Fibroblast of lung (primary cell): ENCODE measurements at regions not wholly inside any gene's neighbourhood (a gene's known extent, or its start where the extent isn't known, plus 50 kb on each side); places are given as distances from the start of the nearest gene placed in this dataset.
A peak's percentile ranks its signal among the peaks of the same experiment; 100 is the strongest.

Source experiments
- DNase-seq, 2 donors: peaks; one replicate each; pipeline versions ENCODE4 v3.0.0 to v3.0.0-alpha.2; 2010; ENCODE audit warnings: low read depth in 2 of 2
- H2AFZ ChIP-seq: 2 replicates; pipeline ENCODE4 v1.5.1; 2012; ENCODE audit warnings: low read length, control low read depth, inconsistent platforms
- H3K27ac ChIP-seq: 2 replicates; pipeline ENCODE4 v1.5.1; 2011; ENCODE audit warnings: low read length, control low read depth; ENCODE audit not compliant: insufficient read depth
- H3K27me3 ChIP-seq: 2 replicates; pipeline ENCODE4 v1.5.1; 2011; ENCODE audit warnings: mild to moderate bottlenecking, low read length; ENCODE audit not compliant: control insufficient read depth, insufficient read depth
- H3K36me3 ChIP-seq: 2 replicates; pipeline ENCODE4 v1.5.1; 2011; ENCODE audit warnings: low read length; ENCODE audit not compliant: control insufficient read depth, insufficient read depth
- H3K4me1 ChIP-seq: 2 replicates; pipeline ENCODE4 v1.5.1; 2011; ENCODE audit warnings: low read length; ENCODE audit not compliant: control insufficient read depth, insufficient read depth; ENCODE audit errors: extremely low read depth
- H3K4me2 ChIP-seq: 2 replicates; pipeline ENCODE4 v1.5.1; 2011; ENCODE audit warnings: low read length, control low read depth; ENCODE audit not compliant: insufficient read depth; ENCODE audit errors: extremely low read depth
- H3K4me3 ChIP-seq, 4 experiments: fragments of 200-600 bp in 1 of 4; sonication (generic) in 1 of 4; replicated peaks in 1 of 4; 2 replicates each; pipeline ENCODE4 v1.5.1; 2011 to 2016; ENCODE audit warnings: low read length in 4 of 4, low read depth in 3 of 4, mild to moderate bottlenecking in 3 of 4, control low read depth in 2 of 4, inconsistent platforms in 1 of 4, mixed read lengths in 1 of 4; ENCODE audit not compliant: insufficient read depth in 1 of 4; ENCODE audit errors: control extremely low read depth in 1 of 4
- H3K79me2 ChIP-seq: 2 replicates; pipeline ENCODE4 v1.5.1; 2012; ENCODE audit warnings: mild to moderate bottlenecking, low read length, inconsistent platforms; ENCODE audit not compliant: control insufficient read depth, insufficient read depth
- H3K9ac ChIP-seq: 2 replicates; pipeline ENCODE4 v1.5.1; 2011; ENCODE audit warnings: mild to moderate bottlenecking, low read length, control low read depth; ENCODE audit not compliant: insufficient read depth
- H3K9me3 ChIP-seq: 2 replicates; pipeline ENCODE4 v1.5.1; 2012; ENCODE audit warnings: low read depth, low read length; ENCODE audit not compliant: control insufficient read depth, insufficient read depth
- H4K20me1 ChIP-seq: 2 replicates; pipeline ENCODE4 v1.5.1; 2011; ENCODE audit warnings: low read length; ENCODE audit not compliant: control insufficient read depth, insufficient read depth; ENCODE audit errors: extremely low read depth
- EZH2 ChIP-seq: IDR thresholded peaks from 2 replicates; pipeline ENCODE4 v1.5.1; 2012; ENCODE audit warnings: low read length, control low read depth, mild to moderate bottlenecking; ENCODE audit errors: missing control alignments
- TF ChIP-seq, protein P1 (sequence below), 2 donors: IDR thresholded peaks in 1 of 2; conservative IDR thresholded peaks in 1 of 2; 1 replicate in 1 of 2; 2 replicates in 1 of 2; pipeline ENCODE4 v1.5.1; 2011 to 2012; ENCODE audit warnings: low read length in 2 of 2, control low read depth in 1 of 2, inconsistent platforms in 1 of 2, low read depth in 1 of 2, mild to moderate bottlenecking in 1 of 2

DNA sequence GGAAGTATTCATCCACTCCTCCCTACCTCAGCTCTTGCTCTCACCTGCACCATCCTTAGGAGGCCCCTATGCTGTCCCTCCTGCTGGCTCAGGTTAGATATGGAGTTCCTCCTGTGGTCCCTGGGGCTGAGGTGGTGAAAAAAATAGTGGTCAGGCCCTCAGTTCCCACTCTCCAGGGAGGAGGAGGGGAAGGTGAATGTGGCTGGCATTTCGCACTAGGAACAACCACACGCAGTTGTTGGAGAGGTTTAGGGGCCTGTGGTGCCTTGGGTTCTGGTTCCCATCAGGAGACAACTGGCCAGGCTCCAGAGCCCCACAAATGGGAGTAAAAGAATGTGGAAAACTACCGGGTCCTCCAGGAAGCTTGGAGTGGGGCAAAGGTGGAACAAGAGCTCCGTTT lies 81.7 kb upstream of the HSPA9 start:
- no peak overlapping the region for H2AFZ ChIP-seq
- no peaks in the 10 kb centered on the region for H4K20me1 ChIP-seq
- H3K4me3 ChIP-seq, result no peak overlapping the region
- no peak overlapping the region for H3K4me2 ChIP-seq
- H3K27ac ChIP-seq, result no peak overlapping the region
- H3K9ac ChIP-seq, result no peak overlapping the region
- TF ChIP-seq, protein P1, sequence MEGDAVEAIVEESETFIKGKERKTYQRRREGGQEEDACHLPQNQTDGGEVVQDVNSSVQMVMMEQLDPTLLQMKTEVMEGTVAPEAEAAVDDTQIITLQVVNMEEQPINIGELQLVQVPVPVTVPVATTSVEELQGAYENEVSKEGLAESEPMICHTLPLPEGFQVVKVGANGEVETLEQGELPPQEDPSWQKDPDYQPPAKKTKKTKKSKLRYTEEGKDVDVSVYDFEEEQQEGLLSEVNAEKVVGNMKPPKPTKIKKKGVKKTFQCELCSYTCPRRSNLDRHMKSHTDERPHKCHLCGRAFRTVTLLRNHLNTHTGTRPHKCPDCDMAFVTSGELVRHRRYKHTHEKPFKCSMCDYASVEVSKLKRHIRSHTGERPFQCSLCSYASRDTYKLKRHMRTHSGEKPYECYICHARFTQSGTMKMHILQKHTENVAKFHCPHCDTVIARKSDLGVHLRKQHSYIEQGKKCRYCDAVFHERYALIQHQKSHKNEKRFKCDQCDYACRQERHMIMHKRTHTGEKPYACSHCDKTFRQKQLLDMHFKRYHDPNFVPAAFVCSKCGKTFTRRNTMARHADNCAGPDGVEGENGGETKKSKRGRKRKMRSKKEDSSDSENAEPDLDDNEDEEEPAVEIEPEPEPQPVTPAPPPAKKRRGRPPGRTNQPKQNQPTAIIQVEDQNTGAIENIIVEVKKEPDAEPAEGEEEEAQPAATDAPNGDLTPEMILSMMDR (conservative IDR thresholded peaks at IDR 0.05 in 1 of 2, IDR thresholded peaks at IDR 0.05 in 1 of 2; ENCODE audit: low read depth in 1 of 2, low read length in 2 of 2), result no peak
- TF ChIP-seq EZH2, result no peak
- H3K9me3 ChIP-seq, result no peaks in the 10 kb centered on the region
- H3K4me1 ChIP-seq, result peaks cover 2% of the 10 kb centered on the region
- H3K27me3 ChIP-seq, result peaks cover 3% of the 10 kb centered on the region
- DNase-seq, result no peak
- no peaks in the 10 kb centered on the region for H3K79me2 ChIP-seq
- H3K36me3 ChIP-seq, result no peaks in the 10 kb centered on the region

DNA sequence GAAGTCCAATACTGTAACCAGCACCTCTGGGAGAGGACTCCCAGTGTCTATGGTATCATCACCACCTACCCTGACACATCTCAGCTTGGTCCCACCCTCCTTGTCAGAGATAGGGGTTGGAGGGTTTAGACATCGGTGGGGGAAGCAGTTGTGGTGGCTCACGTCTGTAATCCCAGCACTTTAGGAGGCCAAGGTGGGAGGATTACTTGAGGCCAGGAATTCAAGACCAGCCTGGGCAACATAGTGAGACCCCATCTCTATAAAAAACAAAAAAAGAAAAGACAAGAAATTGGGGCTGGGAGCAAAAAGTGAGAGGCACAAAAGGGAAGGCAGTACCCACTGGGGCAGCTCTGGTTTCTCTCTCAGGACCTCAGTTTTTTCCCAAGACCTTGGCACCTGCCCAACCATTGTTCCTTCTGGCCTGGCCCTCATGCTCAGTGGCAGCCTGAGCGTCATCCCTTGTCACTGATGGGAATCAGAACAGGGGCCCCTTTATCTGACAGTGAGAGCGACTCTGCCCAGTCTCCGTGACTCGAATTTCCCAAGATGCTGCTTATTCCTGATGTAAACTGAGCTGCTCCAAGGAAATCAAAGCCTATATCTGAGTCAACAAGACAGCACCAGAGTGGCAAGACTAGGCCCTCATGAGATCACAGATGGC lies 80.5 kb upstream of the HSPA9 start:
- no peaks in the 10 kb centered on the region for H3K9me3 ChIP-seq

DNA sequence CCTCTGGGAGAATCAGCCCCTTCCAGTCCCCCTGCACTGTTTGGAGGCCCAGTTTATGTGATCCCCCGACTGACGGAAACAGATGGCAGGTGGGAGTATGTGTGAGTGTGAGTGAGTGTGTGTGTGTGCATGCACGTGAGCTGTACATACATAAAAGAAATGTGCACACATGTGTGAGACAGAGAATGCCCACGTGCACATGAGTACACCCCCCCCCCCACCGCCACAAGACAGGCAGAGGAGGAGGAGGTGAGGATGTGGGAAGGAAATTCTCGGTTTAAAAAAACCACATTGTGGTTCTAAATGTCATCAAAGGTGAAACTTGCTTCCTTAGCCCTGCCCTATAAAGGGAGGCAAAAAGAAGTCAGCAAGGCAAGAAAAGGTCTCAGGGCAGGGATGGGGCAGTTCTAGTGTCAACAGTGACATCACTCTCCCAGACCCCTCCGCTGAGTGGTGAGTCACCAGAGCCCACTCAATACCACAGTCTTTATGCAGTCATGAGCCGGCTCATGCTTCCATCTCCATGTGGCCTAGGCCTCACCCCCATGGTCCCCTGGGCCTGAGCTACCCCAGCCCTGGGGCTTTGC lies 79.2 kb upstream of the HSPA9 start:
- H3K9ac ChIP-seq, result no peak overlapping the region

More for the DNA sequence above, 80.5 kb upstream of the HSPA9 start:
- no peak overlapping the region for H3K4me3 ChIP-seq
- no peak for DNase-seq
- no peaks in the 10 kb centered on the region for H3K79me2 ChIP-seq
- no peak overlapping the region for H3K4me2 ChIP-seq
- no peaks in the 10 kb centered on the region for H4K20me1 ChIP-seq
- H3K27me3 ChIP-seq, result peaks cover 3% of the 10 kb centered on the region
- H3K4me1 ChIP-seq, result peaks cover 2% of the 10 kb centered on the region
- no peak overlapping the region for H2AFZ ChIP-seq
- H3K36me3 ChIP-seq, result no peaks in the 10 kb centered on the region
- no peak overlapping the region for H3K9ac ChIP-seq
- TF ChIP-seq, protein P1 (conservative IDR thresholded peaks at IDR 0.05 in 1 of 2, IDR thresholded peaks at IDR 0.05 in 1 of 2; ENCODE audit: low read depth in 1 of 2, low read length in 2 of 2), result no peak
- TF ChIP-seq EZH2, result no peak
- H3K27ac ChIP-seq, result no peak overlapping the region

More for the DNA sequence above, 79.2 kb upstream of the HSPA9 start:
- no peak overlapping the region for H3K27ac ChIP-seq
- peaks cover 2% of the 10 kb centered on the region for H3K4me1 ChIP-seq
- H3K36me3 ChIP-seq, result no peaks in the 10 kb centered on the region
- no peak overlapping the region for H3K4me3 ChIP-seq
- DNase-seq, result peak; percentile 28 to 81
- H4K20me1 ChIP-seq, result no peaks in the 10 kb centered on the region
- no peaks in the 10 kb centered on the region for H3K79me2 ChIP-seq
- no peaks in the 10 kb centered on the region for H3K9me3 ChIP-seq
- peaks cover 3% of the 10 kb centered on the region for H3K27me3 ChIP-seq
- no peak for TF ChIP-seq EZH2
- TF ChIP-seq, protein P1 (conservative IDR thresholded peaks at IDR 0.05 in 1 of 2, IDR thresholded peaks at IDR 0.05 in 1 of 2; ENCODE audit: low read depth in 1 of 2, low read length in 2 of 2), result no peak
- H2AFZ ChIP-seq, result no peak overlapping the region
- no peak overlapping the region for H3K4me2 ChIP-seq
